ENCODE measurements at regions not wholly inside any gene's neighbourhood (a gene's known extent, or its start where the extent isn't known, plus 50 kb on each side); places are given as distances from the start of the nearest gene placed in this dataset.

- no peak for DNase-seq (ENCODE audit: extremely low read depth, low read depth)
- TF ChIP-seq CTCF (IDR thresholded peaks at IDR 0.05; ENCODE audit: low read depth, low read length) = no peak
These were observed 155.7 kb downstream of the AASDHPPT start for GRCh38 chr11:106233191-106233590.

GRCh38 chr11:106234794-106235193, 157.3 kb downstream of the AASDHPPT start:
- DNase-seq (ENCODE audit: extremely low read depth, low read depth) = no peak
- TF ChIP-seq CTCF (IDR thresholded peaks at IDR 0.05; ENCODE audit: low read depth, low read length) = no peak

GRCh38 chr11:106236295-106236694, 158.8 kb downstream of the AASDHPPT start:
- no peak for DNase-seq (ENCODE audit: extremely low read depth, low read depth)
- no peak for TF ChIP-seq CTCF (IDR thresholded peaks at IDR 0.05; ENCODE audit: low read depth, low read length)

- no peak for TF ChIP-seq CTCF (IDR thresholded peaks at IDR 0.05; ENCODE audit: low read depth, low read length)
- no peak for DNase-seq (ENCODE audit: extremely low read depth, low read depth)
These were observed 161.4 kb downstream of the AASDHPPT start for GRCh38 chr11:106238704-106239360.

GRCh38 chr11:106241601-106242257, 164.3 kb downstream of the AASDHPPT start:
- TF ChIP-seq CTCF (IDR thresholded peaks at IDR 0.05; ENCODE audit: low read depth, low read length) = no peak
- DNase-seq (ENCODE audit: extremely low read depth, low read depth) = no peak

GRCh38 chr11:106242718-106243415, 165.4 kb downstream of the AASDHPPT start:
- DNase-seq (ENCODE audit: extremely low read depth, low read depth) = no peak
- no peak for TF ChIP-seq CTCF (IDR thresholded peaks at IDR 0.05; ENCODE audit: low read depth, low read length)

GRCh38 chr11:106246495-106246894, 169.0 kb downstream of the AASDHPPT start:
- no peak for DNase-seq (ENCODE audit: extremely low read depth, low read depth)
- TF ChIP-seq CTCF (IDR thresholded peaks at IDR 0.05; ENCODE audit: low read depth, low read length) = no peak
